ENCODE measurements at regions not wholly inside any gene's neighbourhood (a gene's known extent, or its start where the extent isn't known, plus 50 kb on each side); places are given as distances from the start of the nearest gene placed in this dataset.

GRCh38 chr12:78759367-78759766 lies 105.2 kb upstream of the SYT1 start:
- no peaks in the 10 kb centered on the region for H3K9me1 ChIP-seq (replicated peaks; ENCODE audit: control insufficient read depth, extremely low read depth, insufficient read depth, low read length)
- BruUV-seq (replicated peaks): no TSS peak
- FAIRE-seq (peak; percentile 58), DNase-seq (ENCODE audit: low read depth, low spot score) (peak; percentile 75)
- H4K20me1 ChIP-seq (replicated peaks; ENCODE audit: control insufficient read depth, extremely low read depth, insufficient read depth, low read length): no peaks in the 10 kb centered on the region
- POLR2A ChIA-PET: no interaction called here
- H2AFZ ChIP-seq (ENCODE audit: low read depth, low read length): peak overlapping the region; percentile 89
- intact Hi-C loops (cut with micrococcal nuclease): loop anchor here (2.0 kb wide), 1 partner anchor 55 kb away; no protein-coding TSS in a partner anchor
- no peak overlapping the region for H3K4me2 ChIP-seq (ENCODE audit: insufficient read depth, low read length)
- H3K27me3 ChIP-seq (ENCODE audit: control insufficient read depth in 2 of 2, insufficient read depth in 2 of 2, low read length in 2 of 2): no peaks in the 10 kb centered on the region
- H3K36me3 ChIP-seq (ENCODE audit: control insufficient read depth in 2 of 2, extremely low read depth in 1 of 2, insufficient read depth in 2 of 2, low read length in 2 of 2): no peaks in the 10 kb centered on the region
- peak overlapping the region; percentile 35 for H3K27ac ChIP-seq (ENCODE audit: insufficient read depth, low read depth, low read length)
- CTCF ChIA-PET: no interaction called here
- peaks cover 4% of the 10 kb centered on the region for H3K4me1 ChIP-seq (ENCODE audit: control insufficient read depth, extremely low read depth, insufficient read depth, low read length)
- dilution Hi-C loops (cut with MboI; ENCODE audit: extremely low pct_ligation_motif_present, low sequenced_read_pairs): no loop called here
- TF ChIP-seq GATA2 (IDR thresholded peaks at IDR 0.05; ENCODE audit: insufficient read depth, insufficient read length, low read depth, low read length) (no peak), FOS (IDR thresholded peaks at IDR 0.05; ENCODE audit: borderline replicate concordance, insufficient read depth, low read length) (no peak), JUN (IDR thresholded peaks at IDR 0.05; ENCODE audit: borderline replicate concordance, insufficient read depth, insufficient read length, low read depth) (no peak), POLR2A (IDR thresholded peaks at IDR 0.05; ENCODE audit: low read depth, low read length) (no peak), MYC (IDR thresholded peaks at IDR 0.05; ENCODE audit: low read depth, low read length) (no peak), EZH2 (IDR thresholded peaks at IDR 0.05; ENCODE audit: borderline replicate concordance, low read depth, low read length, severe bottlenecking) (no peak), MAX (IDR thresholded peaks at IDR 0.05; ENCODE audit: insufficient read depth, insufficient read length) (no peak), CTCF (IDR thresholded peaks at IDR 0.05; ENCODE audit: extremely low read depth in 1 of 2, insufficient read depth in 1 of 2, low read depth in 1 of 2, low read length in 2 of 2) (no peak), POLR2AphosphoS5 (IDR thresholded peaks at IDR 0.05; ENCODE audit: insufficient read depth, low read depth, low read length) (no peak)
- no peak overlapping the region for H3K4me3 ChIP-seq (replicated peaks in 1 of 3; ENCODE audit: insufficient read depth in 1 of 3, low read depth in 1 of 3, low read length in 3 of 3)
- no peaks in the 10 kb centered on the region for H3K9me3 ChIP-seq (replicated peaks; ENCODE audit: control insufficient read depth, insufficient read depth, low read length)
- H3K9ac ChIP-seq (replicated peaks; ENCODE audit: extremely low read depth, insufficient read depth, low read length): no peak overlapping the region
- no peaks in the 10 kb centered on the region for H3K79me2 ChIP-seq (ENCODE audit: control insufficient read depth, insufficient read depth, low read length)
